Epithelial cell of esophagus (primary cell): ENCODE measurements at regions not wholly inside any gene's neighbourhood (a gene's known extent, or its start where the extent isn't known, plus 50 kb on each side); places are given as distances from the start of the nearest gene placed in this dataset.

Experiments
- DNase-seq: peaks from one replicate; pipeline ENCODE4 v3.0.0; 2010; ENCODE audit warnings: low read depth
- H3K4me3 ChIP-seq: 2 replicates; pipeline ENCODE4 v1.5.1; 2011; ENCODE audit warnings: mild to moderate bottlenecking, low read length, control low read depth
- CTCF ChIP-seq: IDR thresholded peaks from 2 replicates; pipeline ENCODE4 v1.5.1; 2011; ENCODE audit warnings: low read depth, mild to moderate bottlenecking, low read length, control low read depth, inconsistent platforms; ENCODE audit not compliant: insufficient read depth; ENCODE audit errors: missing control alignments

- DNase-seq = no peak
- TF ChIP-seq CTCF = no peak
- no peak overlapping the region for H3K4me3 ChIP-seq
These were observed 89.2 kb upstream of the PTCH1 start for GRCh38 chr9:95605816-95606488.

GRCh38 chr9:95605101-95605500, 88.3 kb upstream of the PTCH1 start:
- H3K4me3 ChIP-seq = no peak overlapping the region
- no peak for TF ChIP-seq CTCF

GRCh38 chr9:95598236-95598635, 81.5 kb upstream of the PTCH1 start:
- DNase-seq = no peak
- no peak for TF ChIP-seq CTCF
- H3K4me3 ChIP-seq = no peak overlapping the region

More at GRCh38 chr9:95605101-95605500, 88.3 kb upstream of the PTCH1 start:
- peak; percentile 8 for DNase-seq

- no peak overlapping the region for H3K4me3 ChIP-seq
- no peak for DNase-seq
- TF ChIP-seq CTCF = no peak
These were observed 79.0 kb upstream of the PTCH1 start for GRCh38 chr9:95595721-95596295.

- no peak for DNase-seq
- no peak overlapping the region for H3K4me3 ChIP-seq
- TF ChIP-seq CTCF = no peak
These were observed 76.2 kb upstream of the PTCH1 start for GRCh38 chr9:95592931-95593330.

GRCh38 chr9:95588724-95589588, 72.2 kb upstream of the PTCH1 start:
- DNase-seq = no peak
- no peak for TF ChIP-seq CTCF
- H3K4me3 ChIP-seq = no peak overlapping the region
